ENCODE measurements at regions not wholly inside any gene's neighbourhood (a gene's known extent, or its start where the extent isn't known, plus 50 kb on each side); places are given as distances from the start of the nearest gene placed in this dataset.

GRCh38 chr6:25132934-25133333, 146.2 kb upstream of the CARMIL1 start:
- TF ChIP-seq ZNF384 (IDR thresholded peaks at IDR 0.05): no peak
- TF ChIP-seq L3MBTL2 (conservative IDR thresholded peaks at IDR 0.05): no peak
- TF ChIP-seq FOXK2 (IDR thresholded peaks at IDR 0.05): no peak
- TF ChIP-seq PKNOX1 (IDR thresholded peaks at IDR 0.05): no peak
- no peak for TF ChIP-seq ELF4 (IDR thresholded peaks at IDR 0.05)
- TF ChIP-seq TARDBP (IDR thresholded peaks at IDR 0.05): no peak
- no peak for TF ChIP-seq BHLHE40 (IDR thresholded peaks at IDR 0.05; ENCODE audit: borderline replicate concordance)
- no peak for TF ChIP-seq SUZ12 (IDR thresholded peaks at IDR 0.05)
- no peak for TF ChIP-seq NFRKB (IDR thresholded peaks at IDR 0.05)
- no peak for TF ChIP-seq FOXM1 (IDR thresholded peaks at IDR 0.05; ENCODE audit: borderline replicate concordance)
- TF ChIP-seq LEF1 (IDR thresholded peaks at IDR 0.05; ENCODE audit: borderline replicate concordance): no peak
- no peak for TF ChIP-seq SP1 (IDR thresholded peaks at IDR 0.05)
- TF ChIP-seq HDGF (IDR thresholded peaks at IDR 0.05; ENCODE audit: borderline replicate concordance): no peak
- no peak for TF ChIP-seq ARNT (IDR thresholded peaks at IDR 0.05)
